HG02642 (cell line): ENCODE measurements at regions not wholly inside any gene's neighbourhood (a gene's known extent, or its start where the extent isn't known, plus 50 kb on each side); places are given as distances from the start of the nearest gene placed in this dataset.

Experiments used
- ATAC-seq: cut with Tn5 transposase; IDR thresholded peaks from one replicate; pipeline ENCODE4 v1.9.1; 2021; ENCODE audit warnings: mild to moderate bottlenecking; ENCODE audit not compliant: unreplicated experiment, poor library complexity

GRCh38 chr12:126095748-126096510 is 1030.7 kb downstream of the AACS start:
- ATAC-seq, result no peak

GRCh38 chr12:126106706-126107105 is 1041.5 kb downstream of the AACS start:
- ATAC-seq, result no peak

- ATAC-seq, result no peak
Observed at GRCh38 chr12:126107659-126108058, 1042.4 kb downstream of the AACS start.

GRCh38 chr12:126108247-126108646 is 1043.0 kb downstream of the AACS start:
- ATAC-seq, result no peak

GRCh38 chr12:126112141-126112540 is 1046.9 kb downstream of the AACS start:
- no peak for ATAC-seq

GRCh38 chr12:126112849-126113248 is 1047.6 kb downstream of the AACS start:
- ATAC-seq, result no peak

GRCh38 chr12:126114441-126114840 is 1049.2 kb downstream of the AACS start:
- ATAC-seq, result no peak

GRCh38 chr12:126117502-126117901 is 1052.3 kb downstream of the AACS start:
- ATAC-seq, result no peak

- ATAC-seq, result no peak
Observed at GRCh38 chr12:126139355-126139754, 1074.1 kb downstream of the AACS start.

GRCh38 chr12:126144603-126145002 is 1079.4 kb downstream of the AACS start:
- no peak for ATAC-seq

- no peak for ATAC-seq
Observed at GRCh38 chr12:126147321-126147720, 1082.1 kb downstream of the AACS start.

- ATAC-seq, result no peak
Observed at GRCh38 chr12:126156806-126157574, 1091.8 kb downstream of the AACS start.

- no peak for ATAC-seq
Observed at GRCh38 chr12:126157575-126157966, 1092.3 kb downstream of the AACS start.

- no peak for ATAC-seq
Observed at GRCh38 chr12:126159139-126159538, 1093.9 kb downstream of the AACS start.

GRCh38 chr12:126160912-126161311 is 1095.7 kb downstream of the AACS start:
- no peak for ATAC-seq

- no peak for ATAC-seq
Observed at GRCh38 chr12:126163984-126164383, 1098.7 kb downstream of the AACS start.

GRCh38 chr12:126171937-126172559 is 1106.8 kb downstream of the AACS start:
- no peak for ATAC-seq

- ATAC-seq, result no peak
Observed at GRCh38 chr12:126182619-126183236, 1117.5 kb downstream of the AACS start.

GRCh38 chr12:126185025-126185424 is 1119.8 kb downstream of the AACS start:
- ATAC-seq, result no peak

GRCh38 chr12:126189856-126190255 is 1124.6 kb downstream of the AACS start:
- ATAC-seq, result no peak
